ENCODE measurements at regions not wholly inside any gene's neighbourhood (a gene's known extent, or its start where the extent isn't known, plus 50 kb on each side); places are given as distances from the start of the nearest gene placed in this dataset.

GRCh38 chrX:96170626-96171025 lies 514.0 kb upstream of the DIAPH2 start:
- no peak for TF ChIP-seq CTCF (IDR thresholded peaks at IDR 0.05; ENCODE audit: low read depth, low read length)
- TF ChIP-seq MAX (IDR thresholded peaks at IDR 0.05; ENCODE audit: low read depth, low read length), result no peak

All from NB4 (cell line).